ENCODE measurements at regions not wholly inside any gene's neighbourhood (a gene's known extent, or its start where the extent isn't known, plus 50 kb on each side); places are given as distances from the start of the nearest gene placed in this dataset.
"Not testable (repeated sequence)": the region's sequence is repeated elsewhere in the genome, so short reads cannot be mapped to it uniquely, and the experiment has no call there.

- no peak for TF ChIP-seq CTCF (IDR thresholded peaks at IDR 0.05; ENCODE audit: extremely low read depth, missing control alignments)
- no peak for DNase-seq (ENCODE audit: low spot score)
These were observed 501.9 kb upstream of the SEMA3D start for GRCh38 chr7:85688712-85689111.

- TF ChIP-seq CTCF (IDR thresholded peaks at IDR 0.05; ENCODE audit: extremely low read depth, missing control alignments): no peak
- DNase-seq (ENCODE audit: low spot score): no peak
These were observed 499.7 kb upstream of the SEMA3D start for GRCh38 chr7:85686401-85687181.

DNA sequence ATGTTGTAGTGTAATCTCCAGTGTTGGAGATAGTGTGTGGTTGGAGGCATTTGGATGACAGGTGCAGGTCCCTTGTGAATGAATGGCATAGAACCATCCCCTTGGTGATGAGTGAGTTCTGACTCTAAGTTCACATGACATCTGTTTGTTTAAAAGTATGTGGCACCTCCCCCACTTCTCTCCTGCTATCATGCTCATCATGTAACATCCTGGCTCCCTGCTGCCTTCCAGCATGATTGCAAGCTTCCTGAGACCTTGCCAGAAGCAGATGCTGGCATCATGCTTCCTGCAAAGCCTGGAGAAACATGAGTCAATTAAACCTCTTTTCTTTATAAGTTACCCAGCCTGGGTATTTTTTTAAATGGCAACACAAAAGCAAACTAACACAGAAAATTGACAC, 499.0 kb upstream of the SEMA3D start:
- no peak for TF ChIP-seq CTCF (IDR thresholded peaks at IDR 0.05; ENCODE audit: extremely low read depth, missing control alignments)
- no peak for DNase-seq (ENCODE audit: low spot score)

- no peak for DNase-seq (ENCODE audit: low spot score)
- TF ChIP-seq CTCF (IDR thresholded peaks at IDR 0.05; ENCODE audit: extremely low read depth, missing control alignments): no peak
These were observed 496.2 kb upstream of the SEMA3D start for GRCh38 chr7:85682833-85683620.

DNA sequence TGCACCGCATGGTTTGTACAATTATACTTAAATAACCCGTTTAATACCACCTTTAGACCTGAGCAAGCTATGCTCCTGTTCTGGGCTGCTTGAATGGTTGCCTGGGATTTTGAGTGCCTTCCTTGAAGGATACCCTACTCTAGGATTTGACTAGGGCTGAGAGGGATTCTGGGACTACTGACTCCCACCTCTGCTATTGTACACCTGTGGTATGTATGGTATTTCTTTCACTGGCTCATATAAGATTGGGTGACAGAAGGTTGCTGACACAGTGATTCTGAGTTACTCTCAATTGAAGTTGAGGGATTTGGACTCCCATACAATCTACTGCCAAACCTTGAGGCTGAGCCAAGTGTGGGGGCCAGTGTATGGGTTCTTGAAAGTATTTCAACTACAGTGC, 494.4 kb upstream of the SEMA3D start:
- no peak for DNase-seq (ENCODE audit: low spot score)
- TF ChIP-seq CTCF (IDR thresholded peaks at IDR 0.05; ENCODE audit: extremely low read depth, missing control alignments): no peak

- DNase-seq (ENCODE audit: low spot score): not testable (repeated sequence)
These were observed 488.2 kb upstream of the SEMA3D start for GRCh38 chr7:85675093-85675492.

GRCh38 chr7:85673876-85674275, 487.0 kb upstream of the SEMA3D start:
- no peak for TF ChIP-seq CTCF (IDR thresholded peaks at IDR 0.05; ENCODE audit: extremely low read depth, missing control alignments)
- no peak for DNase-seq (ENCODE audit: low spot score)
